Fibroblast of pulmonary artery (primary cell): ENCODE measurements at regions not wholly inside any gene's neighbourhood (a gene's known extent, or its start where the extent isn't known, plus 50 kb on each side); places are given as distances from the start of the nearest gene placed in this dataset.

ENCODE experiments used
- DNase-seq: peaks from one replicate; pipeline ENCODE4 v3.0.0-alpha.2; 2010; ENCODE audit warnings: low read depth
- H3K4me3 ChIP-seq: replicated peaks from 2 replicates; pipeline ENCODE4 v1.5.1; 2011; ENCODE audit warnings: low read depth, mild to moderate bottlenecking, control low read depth, low read length, moderate library complexity
- TF ChIP-seq, protein P1 (sequence below): IDR thresholded peaks from 2 replicates; pipeline ENCODE4 v1.5.1; 2011; ENCODE audit warnings: mild to moderate bottlenecking, control low read depth, low read length, inconsistent platforms; ENCODE audit errors: missing control alignments

GRCh38 chr3:95184038-95184437, 1121.2 kb downstream of the NSUN3 start:
- DNase-seq: no peak
- TF ChIP-seq, protein P1, sequence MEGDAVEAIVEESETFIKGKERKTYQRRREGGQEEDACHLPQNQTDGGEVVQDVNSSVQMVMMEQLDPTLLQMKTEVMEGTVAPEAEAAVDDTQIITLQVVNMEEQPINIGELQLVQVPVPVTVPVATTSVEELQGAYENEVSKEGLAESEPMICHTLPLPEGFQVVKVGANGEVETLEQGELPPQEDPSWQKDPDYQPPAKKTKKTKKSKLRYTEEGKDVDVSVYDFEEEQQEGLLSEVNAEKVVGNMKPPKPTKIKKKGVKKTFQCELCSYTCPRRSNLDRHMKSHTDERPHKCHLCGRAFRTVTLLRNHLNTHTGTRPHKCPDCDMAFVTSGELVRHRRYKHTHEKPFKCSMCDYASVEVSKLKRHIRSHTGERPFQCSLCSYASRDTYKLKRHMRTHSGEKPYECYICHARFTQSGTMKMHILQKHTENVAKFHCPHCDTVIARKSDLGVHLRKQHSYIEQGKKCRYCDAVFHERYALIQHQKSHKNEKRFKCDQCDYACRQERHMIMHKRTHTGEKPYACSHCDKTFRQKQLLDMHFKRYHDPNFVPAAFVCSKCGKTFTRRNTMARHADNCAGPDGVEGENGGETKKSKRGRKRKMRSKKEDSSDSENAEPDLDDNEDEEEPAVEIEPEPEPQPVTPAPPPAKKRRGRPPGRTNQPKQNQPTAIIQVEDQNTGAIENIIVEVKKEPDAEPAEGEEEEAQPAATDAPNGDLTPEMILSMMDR: no peak
- no peak overlapping the region for H3K4me3 ChIP-seq

- TF ChIP-seq, protein P1: no peak
- H3K4me3 ChIP-seq: no peak overlapping the region
- no peak for DNase-seq
Measured at GRCh38 chr3:95189348-95189747, 1126.5 kb downstream of the NSUN3 start.

DNA sequence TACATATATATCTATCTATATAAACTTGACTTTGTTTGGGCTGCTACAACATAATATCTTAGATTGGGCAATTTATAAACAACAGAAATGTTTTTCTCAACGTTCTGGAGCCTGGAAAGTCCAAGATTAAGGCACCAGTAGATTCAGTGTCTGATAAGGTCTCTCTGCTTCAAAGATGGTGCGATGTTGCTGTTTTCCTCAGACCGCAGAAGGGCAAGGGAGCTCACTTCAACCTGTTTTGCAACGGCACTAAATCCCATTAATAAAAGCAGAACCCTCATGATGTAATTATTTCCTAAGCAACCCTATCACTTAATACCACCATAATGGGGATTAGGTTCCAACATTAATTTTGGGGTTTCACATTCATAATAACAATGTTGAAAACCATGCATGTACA, 1134.8 kb downstream of the NSUN3 start:
- no peak overlapping the region for H3K4me3 ChIP-seq
- no peak for DNase-seq
- TF ChIP-seq, protein P1: no peak

DNA sequence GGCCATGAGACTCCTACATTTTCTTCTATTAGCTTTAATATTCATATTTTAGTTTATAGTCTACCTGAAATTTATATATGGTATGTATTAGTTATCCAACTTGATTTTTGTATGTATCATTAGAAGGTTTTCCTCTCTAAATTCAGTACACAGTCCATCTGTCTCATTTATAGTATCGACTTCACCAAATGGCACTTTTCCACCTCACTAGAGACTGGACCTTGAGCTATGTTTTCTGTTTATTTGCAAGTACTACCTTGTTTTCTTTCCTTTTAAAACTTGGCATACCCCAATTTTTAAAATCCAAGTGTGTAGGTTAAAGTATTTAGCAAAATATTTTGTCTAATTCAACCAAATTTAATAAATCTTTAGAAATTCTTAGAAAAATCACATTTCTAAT, 1137.5 kb downstream of the NSUN3 start:
- TF ChIP-seq, protein P1: no peak
- no peak overlapping the region for H3K4me3 ChIP-seq
- DNase-seq: no peak

DNA sequence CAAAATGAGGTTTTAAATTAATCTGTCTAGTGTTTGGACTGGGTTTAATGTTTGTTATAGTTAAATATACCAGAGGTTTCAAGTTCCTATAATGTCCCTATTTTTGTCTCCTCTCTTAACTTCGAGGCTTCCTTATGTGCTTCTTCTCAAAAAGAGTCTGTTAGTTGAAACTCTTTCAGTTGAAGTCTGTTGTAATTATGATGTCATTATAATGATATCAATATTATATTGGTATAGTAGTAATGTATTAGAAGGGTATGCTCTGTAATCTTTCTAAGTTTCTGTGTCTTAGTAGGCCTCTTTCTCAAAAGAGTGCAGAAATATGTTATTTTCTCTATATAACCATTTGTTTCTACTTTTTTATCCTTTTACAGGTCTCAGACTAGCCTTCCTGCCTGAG, 1148.0 kb downstream of the NSUN3 start:
- no peak overlapping the region for H3K4me3 ChIP-seq
- DNase-seq: no peak
- TF ChIP-seq, protein P1: no peak

- TF ChIP-seq, protein P1: no peak
- DNase-seq: no peak
- no peak overlapping the region for H3K4me3 ChIP-seq
Measured at GRCh38 chr3:95212117-95212516, 1149.3 kb downstream of the NSUN3 start.

DNA sequence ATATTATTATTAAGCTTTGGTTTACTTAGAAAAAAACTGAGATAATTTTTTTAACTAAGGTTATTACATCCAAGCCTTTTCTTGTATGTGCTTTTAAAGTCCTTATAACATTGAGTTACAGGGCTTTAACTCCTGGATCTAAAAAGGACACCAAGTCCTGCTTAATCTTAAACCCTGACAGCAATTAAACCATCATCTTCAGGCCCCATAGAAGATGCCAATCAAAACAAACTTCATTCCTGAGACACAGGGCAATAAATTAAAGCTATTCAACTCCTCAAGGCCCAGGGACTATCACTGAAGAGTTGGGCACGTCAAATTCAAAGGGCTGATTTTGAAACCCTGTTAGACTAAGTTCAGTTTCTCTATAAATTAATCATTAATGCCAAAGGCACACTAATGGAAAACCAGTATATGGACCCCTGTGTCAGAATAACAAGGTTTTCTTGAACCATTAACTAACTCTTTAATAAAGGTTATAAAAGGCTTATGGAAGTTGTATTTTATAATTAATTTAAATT, 1152.6 kb downstream of the NSUN3 start:
- TF ChIP-seq, protein P1: no peak
- DNase-seq: no peak
- no peak overlapping the region for H3K4me3 ChIP-seq
